ENCODE measurements at regions not wholly inside any gene's neighbourhood (a gene's known extent, or its start where the extent isn't known, plus 50 kb on each side); places are given as distances from the start of the nearest gene placed in this dataset.

DNA sequence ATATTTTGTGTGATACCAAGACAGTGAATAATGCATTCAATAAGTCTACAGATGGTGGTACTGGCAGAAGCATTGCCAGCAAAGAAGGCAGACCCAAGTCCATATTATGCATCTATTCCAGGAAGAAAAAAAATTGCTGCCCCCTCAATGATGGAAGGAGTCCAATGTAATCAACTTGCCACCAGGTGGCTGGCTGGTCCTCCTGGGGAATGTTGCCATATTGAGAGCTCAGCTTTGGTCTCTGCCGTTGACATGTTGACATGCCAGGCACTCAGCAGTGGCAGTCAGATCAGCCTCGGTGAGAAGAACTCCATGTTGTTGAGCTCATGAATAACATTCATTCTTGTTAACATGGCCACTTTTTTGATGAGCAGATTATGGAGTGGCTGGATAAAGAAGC, 298.5 kb downstream of the IGSF11 start:
- intact Hi-C loops (cut with micrococcal nuclease) = no loop called here
- peaks cover 6% of the 10 kb centered on the region for H3K9me3 ChIP-seq (replicated peaks)
- DNase-seq = no peak

GRCh38 chr3:118740722-118741290, 293.8 kb downstream of the IGSF11 start:
- peaks cover 6% of the 10 kb centered on the region for H3K9me3 ChIP-seq (replicated peaks)
- TF ChIP-seq CTCF (IDR thresholded peaks at IDR 0.05; ENCODE audit: borderline replicate concordance) = no peak
- no peak overlapping the region for H3K27ac ChIP-seq (replicated peaks)
- no peak for DNase-seq
- intact Hi-C loops (cut with micrococcal nuclease) = no loop called here
- no peak overlapping the region for H3K4me3 ChIP-seq
- H3K4me1 ChIP-seq = no peaks in the 10 kb centered on the region
- H3K27me3 ChIP-seq (ENCODE audit: low read depth) = no peaks in the 10 kb centered on the region
- H3K36me3 ChIP-seq = no peaks in the 10 kb centered on the region

More for the DNA sequence above, 298.5 kb downstream of the IGSF11 start:
- Histone ChIP-seq H3K27ac (replicated peaks) (no peak overlapping the region), H3K4me1 (no peaks in the 10 kb centered on the region), H3K4me3 (no peak overlapping the region), H3K27me3 (ENCODE audit: low read depth) (no peaks in the 10 kb centered on the region), H3K36me3 (no peaks in the 10 kb centered on the region)
- no peak for TF ChIP-seq CTCF (IDR thresholded peaks at IDR 0.05; ENCODE audit: borderline replicate concordance)

GRCh38 chr3:118742760-118743159, 291.9 kb downstream of the IGSF11 start:
- no peaks in the 10 kb centered on the region for H3K4me1 ChIP-seq
- H3K27ac ChIP-seq (replicated peaks) = no peak overlapping the region
- intact Hi-C loops (cut with micrococcal nuclease) = no loop called here
- H3K36me3 ChIP-seq = no peaks in the 10 kb centered on the region
- H3K9me3 ChIP-seq (replicated peaks) = peaks cover 6% of the 10 kb centered on the region
- H3K27me3 ChIP-seq (ENCODE audit: low read depth) = no peaks in the 10 kb centered on the region
- H3K4me3 ChIP-seq = no peak overlapping the region
- no peak for DNase-seq
- no peak for TF ChIP-seq CTCF (IDR thresholded peaks at IDR 0.05; ENCODE audit: borderline replicate concordance)

DNA sequence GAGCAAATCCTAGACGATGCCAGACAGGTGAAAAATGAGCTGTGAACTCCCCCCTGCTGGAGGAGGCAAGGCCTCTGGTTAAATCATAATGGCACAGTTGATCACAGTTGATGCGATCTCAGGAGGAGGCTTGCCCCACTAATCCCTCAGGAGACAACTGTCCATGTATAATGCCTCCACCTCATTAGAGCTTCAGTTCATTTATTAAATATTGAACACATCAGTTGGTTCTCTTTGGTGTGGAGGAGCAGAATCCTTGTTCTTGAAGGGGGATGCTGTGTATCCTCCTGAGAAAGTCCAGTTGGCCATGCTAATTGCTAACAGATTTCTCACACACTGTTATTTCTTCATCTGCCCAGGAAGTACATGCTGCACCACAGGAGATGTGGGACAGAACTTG, 290.5 kb downstream of the IGSF11 start:
- Histone ChIP-seq H3K27me3 (ENCODE audit: low read depth) (no peaks in the 10 kb centered on the region), H3K9me3 (replicated peaks) (peaks cover 6% of the 10 kb centered on the region), H3K27ac (replicated peaks) (no peak overlapping the region), H3K36me3 (no peaks in the 10 kb centered on the region), H3K4me1 (no peaks in the 10 kb centered on the region), H3K4me3 (no peak overlapping the region)
- intact Hi-C loops (cut with micrococcal nuclease) = no loop called here
- TF ChIP-seq CTCF (IDR thresholded peaks at IDR 0.05; ENCODE audit: borderline replicate concordance) = no peak
- no peak for DNase-seq

GRCh38 chr3:118754406-118755252, 280.0 kb downstream of the IGSF11 start:
- no peaks in the 10 kb centered on the region for H3K9me3 ChIP-seq (replicated peaks)
- no peak overlapping the region for H3K4me3 ChIP-seq
- no peak for DNase-seq
- H3K27ac ChIP-seq (replicated peaks) = no peak overlapping the region
- no peaks in the 10 kb centered on the region for H3K36me3 ChIP-seq
- intact Hi-C loops (cut with micrococcal nuclease) = no loop called here
- no peak for TF ChIP-seq CTCF (IDR thresholded peaks at IDR 0.05; ENCODE audit: borderline replicate concordance)
- H3K27me3 ChIP-seq (ENCODE audit: low read depth) = peaks cover 3% of the 10 kb centered on the region
- no peaks in the 10 kb centered on the region for H3K4me1 ChIP-seq
